ENCODE measurements at regions not wholly inside any gene's neighbourhood (a gene's known extent, or its start where the extent isn't known, plus 50 kb on each side); places are given as distances from the start of the nearest gene placed in this dataset.

GRCh38 chr10:129114588-129114987 lies 352.5 kb upstream of the MGMT start:
- H3K4me2 ChIP-seq = no peak overlapping the region
- CTCF ChIA-PET = interaction anchor here (1.4 kb wide), 1 partner anchor 9 kb away, joined by 3 read pairs; no protein-coding TSS in a partner anchor
- POLR2A ChIA-PET = no interaction called here
- no peak overlapping the region for H3K27ac ChIP-seq (ENCODE audit: low read depth in 2 of 2, low read length in 1 of 2)
- TF ChIP-seq POLR2AphosphoS5 (IDR thresholded peaks at IDR 0.05; ENCODE audit: low read depth, low read length) (no peak), PBX3 (IDR thresholded peaks at IDR 0.05) (no peak), JUND (IDR thresholded peaks at IDR 0.05) (no peak), USF1 (IDR thresholded peaks at IDR 0.05; ENCODE audit: borderline replicate concordance, low read depth) (no peak), SIN3A (IDR thresholded peaks at IDR 0.05; ENCODE audit: borderline replicate concordance, low read depth, low read length) (no peak), USF2 (IDR thresholded peaks at IDR 0.05; ENCODE audit: borderline replicate concordance, low read depth, low read length) (no peak)
- WGBS (ENCODE audit: low lambda C conversion rate) = 37% methylated on average over 10 of the region's 10 CpGs
- H2AFZ ChIP-seq (ENCODE audit: low read depth) = no peak overlapping the region
- no peaks in the 10 kb centered on the region; a peak in 1 of 4 replicates for H3K4me1 ChIP-seq (ENCODE audit: control insufficient read depth in 1 of 2, insufficient read depth in 2 of 2, low read depth in 1 of 2, low read length in 1 of 2)
- no peak for DNase-seq
- no peaks in the 10 kb centered on the region for H3K36me3 ChIP-seq (replicated peaks in 1 of 2; ENCODE audit: control insufficient read depth in 1 of 2, insufficient read depth in 2 of 2, low read length in 1 of 2)
- no peaks in the 10 kb centered on the region for H3F3A ChIP-seq (replicated peaks; ENCODE audit: insufficient read depth)
- no peaks in the 10 kb centered on the region for H3K79me2 ChIP-seq (ENCODE audit: insufficient read depth)
- no peaks in the 10 kb centered on the region for H3K9me3 ChIP-seq
- H3K4me3 ChIP-seq (ENCODE audit: low read depth in 2 of 2, low read length in 1 of 2) = no peak overlapping the region
- H3K9me2 ChIP-seq = no peaks in the 10 kb centered on the region
- H3K27me3 ChIP-seq (ENCODE audit: insufficient read depth) = no peaks in the 10 kb centered on the region
- H4K20me1 ChIP-seq (ENCODE audit: insufficient read depth) = no peaks in the 10 kb centered on the region
- no peak overlapping the region for H3K9ac ChIP-seq

- no peak overlapping the region for H2AFZ ChIP-seq (ENCODE audit: low read depth)
- CTCF ChIA-PET = interaction anchor here (0.8 kb wide), 1 partner anchor 29 kb away, joined by 3 read pairs; no protein-coding TSS in a partner anchor
- H3K4me2 ChIP-seq = no peak overlapping the region
- H3K79me2 ChIP-seq (ENCODE audit: insufficient read depth) = no peaks in the 10 kb centered on the region
- H3K36me3 ChIP-seq (replicated peaks in 1 of 2; ENCODE audit: control insufficient read depth in 1 of 2, insufficient read depth in 2 of 2, low read length in 1 of 2) = no peaks in the 10 kb centered on the region
- no peaks in the 10 kb centered on the region for H3F3A ChIP-seq (replicated peaks; ENCODE audit: insufficient read depth)
- H3K9me2 ChIP-seq = no peaks in the 10 kb centered on the region
- POLR2A ChIA-PET = no interaction called here
- H3K4me3 ChIP-seq (ENCODE audit: low read depth in 2 of 2, low read length in 1 of 2) = no peak overlapping the region
- no peaks in the 10 kb centered on the region; a peak in 1 of 4 replicates for H3K4me1 ChIP-seq (ENCODE audit: control insufficient read depth in 1 of 2, insufficient read depth in 2 of 2, low read depth in 1 of 2, low read length in 1 of 2)
- WGBS (ENCODE audit: low lambda C conversion rate) = 40% methylated on average over 8 of the region's 8 CpGs
- DNase-seq = no peak
- H3K9ac ChIP-seq = no peak overlapping the region
- no peak overlapping the region for H3K27ac ChIP-seq (ENCODE audit: low read depth in 2 of 2, low read length in 1 of 2)
- TF ChIP-seq USF2 (IDR thresholded peaks at IDR 0.05; ENCODE audit: borderline replicate concordance, low read depth, low read length) = no peak
- TF ChIP-seq EP300 (IDR thresholded peaks at IDR 0.05; ENCODE audit: borderline replicate concordance in 1 of 2, low read depth in 1 of 2, low read length in 1 of 2) = no peak
- TF ChIP-seq JUND (IDR thresholded peaks at IDR 0.05) = no peak
- no peak for TF ChIP-seq MXI1 (IDR thresholded peaks at IDR 0.05; ENCODE audit: low read depth, low read length)
- no peak for TF ChIP-seq TEAD4 (IDR thresholded peaks at IDR 0.05; ENCODE audit: borderline replicate concordance, insufficient read depth)
- TF ChIP-seq FOSL2 (IDR thresholded peaks at IDR 0.05; ENCODE audit: borderline replicate concordance, low read depth) = no peak
- no peak for TF ChIP-seq TCF12 (IDR thresholded peaks at IDR 0.05)
- no peak for TF ChIP-seq GABPA (IDR thresholded peaks at IDR 0.05; ENCODE audit: low read depth)
- no peak for TF ChIP-seq CTCF (IDR thresholded peaks at IDR 0.05)
- TF ChIP-seq SMC3 (IDR thresholded peaks at IDR 0.05; ENCODE audit: low read depth, low read length) = no peak
- no peak for TF ChIP-seq NRF1 (IDR thresholded peaks at IDR 0.05; ENCODE audit: low read depth, low read length)
- TF ChIP-seq USF1 (IDR thresholded peaks at IDR 0.05; ENCODE audit: borderline replicate concordance, low read depth) = no peak
- no peaks in the 10 kb centered on the region for H4K20me1 ChIP-seq (ENCODE audit: insufficient read depth)
- no peaks in the 10 kb centered on the region for H3K9me3 ChIP-seq
- no peaks in the 10 kb centered on the region for H3K27me3 ChIP-seq (ENCODE audit: insufficient read depth)
Measured at GRCh38 chr10:129116371-129116770, 350.7 kb upstream of the MGMT start.
